ENCODE measurements at regions not wholly inside any gene's neighbourhood (a gene's known extent, or its start where the extent isn't known, plus 50 kb on each side); places are given as distances from the start of the nearest gene placed in this dataset.
"Not testable (repeated sequence)": the region's sequence is repeated elsewhere in the genome, so short reads cannot be mapped to it uniquely, and the experiment has no call there.

DNA sequence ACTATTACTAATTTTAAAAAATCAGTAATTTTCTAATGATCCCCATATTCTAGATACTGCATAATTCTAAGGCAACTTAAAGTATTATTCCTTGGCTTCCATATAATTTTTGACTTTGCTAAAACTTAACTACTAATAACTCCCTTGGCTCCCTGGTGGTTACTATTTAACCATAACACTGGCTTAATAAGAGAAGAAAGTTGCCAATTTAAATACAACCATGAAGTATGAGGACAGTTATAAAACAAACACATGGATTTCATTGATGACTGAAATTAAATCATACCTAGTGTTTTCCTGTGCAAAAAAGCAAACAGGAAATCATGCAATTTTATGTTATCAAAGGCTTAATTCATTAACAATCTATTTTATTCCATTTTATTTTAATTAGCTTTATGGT lies 1073.9 kb downstream of the GRM8 start:
- DNase-seq (ENCODE audit: low read depth, low spot score), result no peak

DNA sequence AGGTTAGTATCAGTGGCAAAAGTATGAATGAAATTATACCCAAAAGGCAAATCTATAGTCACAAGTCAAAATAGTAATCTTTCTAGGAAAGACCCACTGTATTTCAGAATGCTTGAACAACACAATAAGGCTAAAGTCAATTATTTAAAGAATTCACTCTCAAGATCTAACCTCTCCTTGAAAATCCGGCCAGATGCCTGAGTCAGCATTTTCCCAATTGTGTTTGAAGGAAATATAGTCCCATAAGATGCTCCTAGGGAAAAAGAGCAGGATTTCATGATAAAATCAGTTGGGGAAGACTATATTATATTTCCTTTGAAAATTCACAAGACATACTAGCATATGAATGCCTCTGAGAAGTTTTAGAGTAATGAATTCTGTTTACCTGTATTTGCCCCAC lies 1075.0 kb downstream of the GRM8 start:
- DNase-seq (ENCODE audit: low read depth, low spot score), result no peak

DNA sequence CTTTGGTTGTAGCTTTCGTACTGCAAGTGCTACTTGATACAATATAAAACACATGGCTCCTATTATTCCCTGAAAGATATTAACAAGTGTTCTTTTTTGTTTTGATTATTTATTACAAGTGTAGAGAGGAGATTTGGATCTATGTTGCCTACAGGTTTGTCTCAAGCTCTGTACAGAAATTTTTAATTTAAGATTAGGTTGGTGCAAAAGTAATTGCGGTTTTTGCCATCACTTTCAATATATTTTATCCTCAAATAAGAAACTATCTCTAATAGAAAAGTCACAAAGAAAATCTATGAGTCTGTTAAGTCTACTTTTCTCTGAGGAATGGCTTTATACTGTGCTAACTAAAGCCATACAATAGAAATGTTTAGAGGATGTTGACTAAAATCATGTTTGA lies 1086.1 kb downstream of the GRM8 start:
- DNase-seq (ENCODE audit: low read depth, low spot score), result no peak

DNA sequence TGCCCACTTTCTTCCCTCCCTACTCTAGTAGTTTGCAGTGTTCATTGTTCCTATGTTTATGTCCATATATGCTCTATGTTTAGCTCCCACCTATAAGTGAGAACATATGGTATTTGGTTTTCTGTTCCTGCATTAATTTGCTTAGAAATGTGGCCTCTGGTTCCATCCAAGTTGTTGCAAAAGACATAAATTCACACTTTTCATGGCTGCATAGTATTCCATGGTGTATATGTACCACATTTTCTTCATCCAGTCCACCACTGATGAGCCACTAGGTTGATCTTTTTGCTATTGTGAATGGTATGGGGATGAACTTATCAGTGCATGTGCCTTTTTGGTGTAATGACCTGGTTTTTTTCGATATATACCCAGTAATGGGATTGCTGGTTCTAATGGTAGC lies 1089.1 kb downstream of the GRM8 start:
- no peak for DNase-seq (ENCODE audit: low read depth, low spot score)

DNA sequence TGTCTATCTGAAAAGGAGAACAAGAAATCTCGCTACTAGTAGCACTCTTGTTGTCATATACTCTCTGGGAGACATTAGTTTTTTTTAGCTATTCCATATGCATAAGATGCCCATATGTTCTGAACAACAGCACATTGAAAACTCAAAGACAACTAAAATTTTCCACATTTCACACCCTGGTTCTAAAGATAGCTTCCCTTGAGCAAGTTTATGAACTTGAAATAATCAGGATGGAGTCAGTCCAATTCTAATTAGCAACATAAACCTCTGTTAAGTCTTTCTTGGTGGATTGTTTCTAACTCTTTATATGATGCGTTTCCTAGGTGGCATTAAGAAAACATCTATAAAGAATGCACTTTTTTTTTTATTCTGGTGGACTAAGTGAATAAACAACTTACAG lies 1095.3 kb downstream of the GRM8 start:
- DNase-seq (ENCODE audit: low read depth, low spot score), result no peak

DNA sequence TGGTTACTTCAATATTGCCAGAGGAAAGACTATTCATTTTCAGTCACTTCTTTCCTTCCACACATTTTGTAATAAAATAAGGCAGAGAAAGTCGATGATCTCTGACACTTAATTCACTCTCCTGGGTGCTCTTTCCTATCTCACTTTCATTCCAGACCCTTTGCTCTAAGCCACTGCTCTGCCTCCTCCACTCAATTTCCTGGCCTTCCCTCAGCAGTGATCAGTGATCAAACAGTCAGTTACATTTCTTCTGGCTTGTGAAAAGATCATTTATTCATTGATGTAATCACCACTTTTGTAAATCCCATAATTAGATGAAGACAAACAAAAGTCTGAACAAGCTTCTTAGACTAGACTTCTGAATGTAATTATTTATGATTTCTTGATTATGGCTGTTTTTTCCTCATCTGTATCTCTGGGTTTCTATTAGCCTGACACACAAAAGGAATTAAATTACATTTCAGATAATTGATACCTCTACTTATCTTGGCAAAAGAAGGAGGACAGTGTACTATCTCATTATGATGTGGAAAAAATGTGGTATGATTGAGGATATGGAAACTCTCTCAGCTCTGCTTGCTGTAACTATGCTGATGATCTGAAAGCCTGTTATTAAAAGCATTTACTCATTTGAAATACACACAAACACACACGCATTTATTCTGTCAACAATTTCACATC lies 1102.3 kb downstream of the GRM8 start:
- no peak for DNase-seq (ENCODE audit: low read depth, low spot score)

DNA sequence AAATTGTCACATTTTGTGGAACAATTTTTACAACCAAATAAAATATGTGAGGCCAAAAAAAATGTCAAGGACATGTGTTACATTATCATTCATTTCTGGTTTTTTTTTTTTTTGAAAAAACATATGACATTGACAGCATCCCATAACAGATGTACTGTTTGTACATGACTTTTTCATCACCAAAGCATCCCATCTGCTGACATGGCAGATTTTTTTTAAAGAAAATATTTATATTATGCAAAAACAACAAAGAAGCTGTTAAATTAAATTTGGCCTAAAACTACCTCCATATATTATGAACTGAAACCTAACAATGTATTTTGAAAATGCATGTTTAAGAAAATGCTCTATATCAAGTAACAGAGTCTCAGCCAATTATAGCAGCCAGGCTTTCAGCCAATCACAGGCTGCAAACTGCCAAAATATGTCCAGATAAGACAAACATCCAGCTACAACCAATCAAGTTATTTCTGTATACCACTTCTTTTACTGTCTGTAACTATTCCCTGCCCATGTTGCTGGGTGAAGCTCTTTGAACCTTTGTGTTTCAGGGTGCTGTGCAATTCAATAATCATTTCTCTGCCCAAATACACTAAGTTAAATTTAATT lies 1111.8 kb downstream of the GRM8 start:
- DNase-seq (ENCODE audit: low read depth, low spot score), result no peak

DNA sequence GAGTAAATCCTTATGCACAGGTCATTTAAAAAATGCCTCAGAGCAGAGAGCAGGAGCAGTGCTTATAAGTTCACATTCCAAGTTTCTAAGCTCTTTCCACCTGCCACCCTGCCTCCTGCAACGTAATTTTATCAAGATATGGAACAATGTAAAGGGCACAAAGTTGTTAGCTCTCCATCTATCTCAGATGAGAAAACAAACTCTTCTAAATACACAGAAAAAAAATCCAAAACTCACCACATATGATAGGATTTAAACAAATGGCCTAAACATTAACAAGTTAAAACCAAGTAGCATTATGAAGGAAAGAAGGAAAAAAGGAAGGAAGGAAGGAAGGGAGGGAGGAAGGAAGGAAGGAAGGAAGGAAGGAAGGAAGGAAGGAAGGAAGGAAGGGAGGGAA lies 1132.8 kb downstream of the GRM8 start:
- no peak for DNase-seq (ENCODE audit: low read depth, low spot score)

DNA sequence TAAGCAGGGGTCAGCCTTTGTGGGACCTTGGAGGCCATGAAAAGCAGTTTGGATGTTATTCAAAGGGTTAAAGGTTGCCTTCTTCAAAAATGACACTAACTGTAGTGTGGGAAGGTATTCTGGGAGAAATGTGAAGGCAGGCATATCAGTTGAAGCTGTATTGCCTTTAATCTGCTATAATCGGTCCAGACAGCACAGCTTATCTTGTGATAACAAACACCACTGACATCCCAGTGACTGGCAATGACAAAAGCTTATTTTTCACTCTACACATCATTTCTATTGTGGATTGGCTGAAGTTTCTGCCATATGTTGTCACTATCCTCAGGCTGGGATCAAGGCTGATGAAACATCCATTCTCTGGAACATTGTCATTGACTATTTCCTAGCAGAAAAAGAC lies 1149.2 kb downstream of the GRM8 start:
- no peak for DNase-seq (ENCODE audit: low read depth, low spot score)

DNA sequence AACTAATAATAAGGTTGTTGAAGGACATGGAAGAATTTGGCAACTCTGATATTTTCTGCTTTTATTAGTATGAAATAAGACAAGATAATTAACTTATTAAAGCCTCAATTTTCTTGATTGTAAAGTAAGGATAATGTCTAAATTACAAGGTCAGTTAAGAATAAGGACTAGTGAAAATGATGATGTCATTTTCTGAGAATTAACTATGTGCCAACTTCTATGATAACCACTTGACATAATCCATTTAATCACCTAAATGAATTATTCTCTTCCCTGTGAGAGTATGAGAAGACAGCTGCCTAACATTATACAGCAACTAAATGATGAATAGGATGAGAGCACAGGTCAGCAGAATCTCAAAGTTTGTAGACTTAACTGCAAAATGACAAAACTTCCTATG lies 1153.4 kb upstream of the POT1 start:
- DNase-seq (ENCODE audit: low read depth, low spot score), result no peak

DNA sequence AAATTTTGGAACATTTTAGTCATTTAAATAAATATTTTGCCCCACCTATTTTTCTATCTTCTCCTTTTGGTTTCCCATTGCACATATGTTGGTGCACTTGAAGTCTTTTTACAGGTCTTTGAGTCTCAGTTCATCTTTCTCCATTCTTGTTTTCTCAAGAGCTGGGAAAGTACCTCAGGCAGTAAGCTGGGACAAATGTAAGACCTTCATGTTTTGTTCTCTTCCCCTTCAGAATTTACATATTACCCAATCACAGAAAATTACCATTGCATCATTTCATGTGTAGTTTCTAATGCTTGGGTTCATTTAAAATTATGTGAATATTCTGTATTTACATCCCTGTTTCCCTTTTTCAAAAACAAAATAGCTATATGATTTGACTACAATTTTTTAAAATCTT lies 1150.0 kb upstream of the POT1 start:
- no peak for DNase-seq (ENCODE audit: low read depth, low spot score)

DNA sequence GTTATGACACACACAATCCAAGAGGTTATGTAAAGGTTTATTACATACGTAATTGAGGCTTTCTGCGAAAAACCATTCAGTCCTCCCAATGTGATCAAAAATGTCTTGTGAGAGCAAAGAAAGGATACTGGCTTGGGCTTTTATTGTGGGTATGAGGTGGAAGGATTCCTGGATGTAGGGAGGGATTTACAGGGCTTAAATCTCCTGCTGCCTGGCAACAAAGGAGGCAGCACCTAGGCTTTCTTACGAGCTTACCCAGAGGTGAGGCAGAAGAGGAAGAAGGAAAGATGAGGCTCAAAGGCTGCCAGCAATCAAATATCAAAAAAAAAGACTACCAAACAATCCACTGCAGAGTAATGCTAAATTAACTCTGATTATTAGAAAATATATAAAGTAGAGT lies 1149.5 kb upstream of the POT1 start:
- no peak for DNase-seq (ENCODE audit: low read depth, low spot score)

DNA sequence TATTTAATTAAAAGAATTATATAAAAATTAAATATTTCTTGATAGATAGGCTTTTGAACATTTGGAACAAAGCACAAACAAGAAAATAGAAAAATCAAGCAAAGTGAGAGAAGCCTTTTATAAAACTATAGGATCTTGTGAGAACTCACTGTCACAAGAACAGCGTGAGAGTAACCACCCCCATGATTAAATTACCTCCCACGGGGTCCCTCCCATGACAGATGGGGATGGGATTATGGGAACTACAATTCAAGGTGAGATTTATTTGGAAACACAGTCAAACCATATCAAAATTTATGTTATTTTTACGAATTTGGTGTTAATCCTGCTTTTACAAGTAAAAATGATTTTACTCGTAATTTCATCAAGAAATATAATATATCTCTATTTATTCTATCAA lies 1136.1 kb upstream of the POT1 start:
- DNase-seq (ENCODE audit: low read depth, low spot score), result no peak

DNA sequence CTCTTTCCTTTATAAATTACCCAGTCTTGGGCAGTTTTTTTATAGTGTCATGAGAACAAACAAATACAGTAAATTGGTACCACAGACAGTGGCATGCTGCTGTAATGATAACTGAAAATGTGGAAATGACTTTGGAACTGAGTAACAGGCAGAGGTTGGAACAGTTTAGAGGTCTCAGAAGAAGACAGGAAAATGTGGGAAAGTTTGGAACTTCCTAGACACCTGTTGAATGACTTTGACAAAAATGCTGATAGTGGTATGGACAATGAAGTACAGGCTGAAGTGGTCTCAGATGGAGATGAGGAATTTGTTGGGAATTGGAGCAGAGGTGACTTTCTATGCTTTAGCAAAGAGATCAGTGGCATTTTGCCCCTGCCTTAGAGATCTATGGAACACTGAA lies 1128.4 kb upstream of the POT1 start:
- DNase-seq (ENCODE audit: low read depth, low spot score), result no peak

DNA sequence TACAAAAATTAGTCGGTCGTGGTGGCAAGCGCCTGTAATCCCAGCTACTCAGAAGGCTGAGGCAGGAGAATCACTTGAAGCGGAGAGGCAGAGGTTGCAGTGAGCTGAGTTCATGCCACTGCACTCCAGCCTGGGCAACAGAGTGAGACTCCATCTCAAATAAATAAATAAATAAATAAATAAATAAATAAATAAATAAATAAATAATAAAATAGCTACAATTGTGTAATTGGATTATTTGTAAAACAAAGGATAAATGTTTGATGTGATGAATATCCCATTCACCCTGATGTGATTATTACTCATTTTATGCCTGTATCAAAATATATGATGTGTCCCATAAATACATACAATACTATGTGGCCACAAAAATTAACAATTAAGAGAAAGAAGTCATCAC lies 1127.0 kb upstream of the POT1 start:
- not testable (repeated sequence) for DNase-seq (ENCODE audit: low read depth, low spot score)

DNA sequence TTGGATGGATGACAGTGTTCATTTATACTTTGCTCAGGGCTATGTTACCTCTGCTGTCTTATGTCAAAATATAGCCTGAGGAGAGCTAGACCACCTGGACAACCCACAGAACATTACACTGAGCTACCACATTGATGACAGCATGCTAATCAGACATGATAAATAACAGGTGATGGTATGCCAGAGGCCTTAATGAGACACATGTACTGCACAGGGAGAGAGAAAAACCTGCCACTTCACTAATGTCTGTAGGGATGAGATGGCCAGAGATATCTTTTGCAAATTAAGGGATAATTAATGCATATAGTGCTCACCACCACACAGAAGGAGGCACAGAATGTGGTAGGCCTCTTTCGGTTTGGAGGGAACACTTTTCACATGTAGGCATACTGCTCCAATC lies 1122.6 kb upstream of the POT1 start:
- DNase-seq (ENCODE audit: low read depth, low spot score), result no peak

DNA sequence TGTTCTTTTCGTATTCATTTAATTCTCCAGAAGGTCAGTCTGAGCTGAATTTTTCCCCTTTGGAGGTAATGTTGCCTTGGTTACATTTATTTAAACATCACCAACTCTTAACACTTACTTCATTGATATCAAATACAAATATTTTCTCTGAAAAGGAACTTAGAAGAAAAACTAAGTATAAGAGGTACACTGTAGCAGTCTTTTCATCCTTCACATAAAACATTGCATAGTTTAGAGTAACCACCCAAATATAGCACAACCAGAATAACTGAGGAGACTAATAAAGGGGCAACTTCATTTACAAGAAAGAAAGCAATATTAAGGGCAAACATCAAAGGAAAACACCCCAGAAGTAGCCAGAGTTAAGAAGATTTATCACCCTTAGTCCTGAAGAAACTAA lies 1115.0 kb upstream of the POT1 start:
- DNase-seq (ENCODE audit: low read depth, low spot score), result no peak

DNA sequence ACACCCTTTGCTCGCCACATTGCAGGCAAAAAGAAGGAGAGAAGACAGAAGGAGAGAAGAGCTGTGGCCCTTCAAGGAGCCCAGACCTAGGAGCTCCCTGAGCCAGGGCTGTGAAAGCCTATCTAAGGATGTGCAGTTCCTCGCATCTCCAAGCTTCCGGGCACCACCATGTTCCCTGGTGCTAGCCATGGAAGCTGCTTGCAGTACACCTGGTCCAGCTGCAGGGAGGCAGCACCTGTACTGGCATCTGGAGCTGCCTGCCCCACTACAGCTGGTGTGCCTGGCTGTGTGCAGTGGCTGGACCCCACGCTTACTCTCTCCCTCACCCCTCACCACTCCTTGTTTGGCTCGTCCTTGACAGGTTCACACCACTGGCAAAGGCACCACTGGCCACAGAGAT lies 1111.8 kb upstream of the POT1 start:
- DNase-seq (ENCODE audit: low read depth, low spot score), result no peak

DNA sequence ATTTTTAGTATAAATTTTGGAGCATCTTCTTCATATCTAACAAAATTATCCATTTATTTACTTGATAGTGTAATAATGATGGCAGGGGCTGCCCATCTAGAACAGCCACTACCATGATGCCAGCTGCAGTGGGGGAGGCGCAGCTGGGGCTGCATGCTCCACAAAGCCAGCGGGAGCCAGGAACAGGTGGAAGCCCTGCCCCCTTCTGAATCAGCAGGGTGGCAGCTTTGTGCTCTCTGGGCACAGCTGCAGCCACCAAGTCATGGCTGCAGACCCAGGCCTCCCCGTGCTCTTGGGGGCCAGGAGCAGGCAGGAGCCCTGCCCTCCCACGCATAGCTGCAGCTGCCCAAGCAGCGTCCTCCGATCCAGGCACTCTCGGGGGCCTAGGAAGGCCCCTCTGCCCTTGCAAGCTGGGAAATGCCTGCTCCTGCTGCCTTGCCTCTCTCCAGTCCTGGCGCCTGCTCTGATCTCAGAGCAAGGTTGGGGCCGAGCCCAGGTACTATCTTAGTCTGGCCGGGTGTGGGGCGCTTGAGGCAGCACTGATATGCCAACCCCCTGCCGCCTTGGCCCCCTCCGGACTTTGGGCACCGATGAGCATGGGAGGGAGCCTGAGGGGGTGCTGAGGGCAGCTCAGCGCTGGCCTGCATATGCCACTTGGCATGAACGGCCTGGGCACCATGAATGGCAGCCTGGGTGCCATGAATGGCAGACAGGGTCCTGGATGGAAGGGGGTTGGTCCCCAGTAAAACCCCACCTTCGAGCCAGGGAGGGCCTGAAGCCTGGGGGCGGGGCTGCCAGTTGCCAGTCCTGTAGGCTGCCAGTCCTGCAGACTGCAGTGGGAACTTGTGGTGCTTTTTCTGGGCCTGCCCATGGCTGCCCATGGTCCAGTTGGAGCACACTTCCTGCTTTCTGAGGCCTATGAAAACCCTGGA lies 1110.8 kb upstream of the POT1 start:
- DNase-seq (ENCODE audit: low read depth, low spot score), result no peak

DNA sequence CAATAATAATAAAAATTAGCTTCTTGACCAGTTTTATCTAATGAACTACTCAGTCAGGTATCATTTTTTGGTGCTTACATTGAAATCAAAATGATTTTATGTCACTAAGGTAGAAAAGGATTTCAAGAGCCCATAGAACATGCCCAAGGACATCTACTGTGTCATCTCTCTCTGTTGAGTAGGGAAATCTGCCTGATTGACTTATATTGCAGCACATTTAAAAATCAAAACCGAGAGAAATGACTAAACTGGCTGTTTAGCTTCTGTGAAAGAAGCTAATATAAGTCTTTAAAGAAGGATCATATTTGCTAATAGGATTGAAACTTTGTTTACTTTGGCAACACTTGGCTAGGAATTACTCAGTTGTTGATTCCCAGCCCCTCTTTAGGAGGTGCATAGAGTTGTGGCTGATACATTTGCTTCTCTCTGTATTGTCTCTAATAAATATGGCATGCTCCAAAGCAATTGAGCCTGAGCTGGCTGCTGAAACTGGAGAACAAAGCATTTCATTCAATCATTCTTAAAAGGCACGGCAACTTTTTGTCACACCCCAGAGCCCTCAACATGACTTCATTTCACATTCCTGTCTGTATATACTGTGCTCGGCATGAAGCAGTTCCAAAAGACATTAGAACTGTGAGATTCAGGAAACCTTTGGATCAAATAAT lies 1096.9 kb upstream of the POT1 start:
- DNase-seq (ENCODE audit: low read depth, low spot score), result no peak

DNA sequence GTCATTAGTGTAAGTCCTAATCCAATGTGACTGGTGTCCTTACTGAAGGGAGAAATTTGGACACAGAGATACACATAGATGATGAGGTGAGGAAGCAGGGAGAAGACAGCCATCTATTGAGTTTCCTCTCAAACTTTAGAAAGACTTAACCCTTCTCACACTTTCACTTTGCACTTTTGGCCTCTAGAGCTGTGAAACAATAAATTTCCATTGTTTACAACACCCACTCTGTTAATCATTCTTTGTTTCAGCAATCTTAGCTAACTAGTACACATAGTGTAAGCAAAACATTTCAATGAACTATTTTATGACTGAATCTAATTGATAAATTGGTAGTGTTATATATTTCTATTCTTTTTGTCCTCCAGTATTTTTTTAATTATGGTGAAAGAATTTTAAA lies 1092.8 kb upstream of the POT1 start:
- no peak for DNase-seq (ENCODE audit: low read depth, low spot score)

DNA sequence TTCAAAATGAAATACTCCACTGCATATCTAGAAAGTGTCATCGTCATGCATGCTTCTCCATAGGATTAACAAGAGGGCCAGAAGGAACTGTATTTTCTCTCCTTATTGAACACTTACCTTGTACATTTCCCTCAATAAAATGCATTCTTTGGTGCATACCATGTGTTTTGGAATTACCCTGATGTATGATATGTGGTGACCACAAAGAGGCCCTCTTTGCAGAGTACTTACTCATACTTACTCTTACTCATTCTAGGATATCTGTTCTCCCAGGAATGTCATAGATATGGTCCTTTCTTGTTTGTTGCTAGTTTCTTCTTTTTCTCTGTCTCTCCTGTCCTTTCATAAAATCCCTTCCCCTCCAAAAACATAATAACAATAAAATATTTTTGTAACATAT lies 1087.1 kb upstream of the POT1 start:
- no peak for DNase-seq (ENCODE audit: low read depth, low spot score)

All from pulmonary artery endothelial cell (primary cell).